ENCODE measurements at regions not wholly inside any gene's neighbourhood (a gene's known extent, or its start where the extent isn't known, plus 50 kb on each side); places are given as distances from the start of the nearest gene placed in this dataset.

- TF ChIP-seq EZH2 (IDR thresholded peaks at IDR 0.05; ENCODE audit: insufficient read depth, poor library complexity, severe bottlenecking) (no peak), EZH2phosphoT487 (IDR thresholded peaks at IDR 0.05; ENCODE audit: insufficient read depth, low read depth) (no peak)
Observed at GRCh38 chrX:34891391-34891790, 51.2 kb upstream of the FAM47B start.
